ENCODE measurements at regions not wholly inside any gene's neighbourhood (a gene's known extent, or its start where the extent isn't known, plus 50 kb on each side); places are given as distances from the start of the nearest gene placed in this dataset.

DNA sequence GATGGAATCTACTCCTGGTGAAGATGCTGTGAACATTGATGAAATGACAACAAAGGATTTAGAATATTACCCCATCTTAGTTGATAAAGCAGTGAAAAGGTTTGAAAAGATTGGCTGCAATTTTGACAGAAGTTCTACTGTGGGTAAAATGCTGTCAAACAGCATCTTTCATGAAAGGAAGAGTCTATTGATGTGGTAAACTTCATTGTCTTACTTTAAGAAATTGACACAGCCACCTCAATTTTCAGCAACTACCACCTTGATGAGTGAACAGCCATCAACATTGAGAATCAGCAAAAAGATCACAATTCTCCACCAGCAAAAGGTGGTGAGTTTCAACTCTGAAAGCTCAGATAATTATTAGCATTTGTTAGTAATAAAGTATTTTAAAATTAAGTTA is 310.3 kb upstream of the RBMS1 start:
- TF ChIP-seq, protein P1, sequence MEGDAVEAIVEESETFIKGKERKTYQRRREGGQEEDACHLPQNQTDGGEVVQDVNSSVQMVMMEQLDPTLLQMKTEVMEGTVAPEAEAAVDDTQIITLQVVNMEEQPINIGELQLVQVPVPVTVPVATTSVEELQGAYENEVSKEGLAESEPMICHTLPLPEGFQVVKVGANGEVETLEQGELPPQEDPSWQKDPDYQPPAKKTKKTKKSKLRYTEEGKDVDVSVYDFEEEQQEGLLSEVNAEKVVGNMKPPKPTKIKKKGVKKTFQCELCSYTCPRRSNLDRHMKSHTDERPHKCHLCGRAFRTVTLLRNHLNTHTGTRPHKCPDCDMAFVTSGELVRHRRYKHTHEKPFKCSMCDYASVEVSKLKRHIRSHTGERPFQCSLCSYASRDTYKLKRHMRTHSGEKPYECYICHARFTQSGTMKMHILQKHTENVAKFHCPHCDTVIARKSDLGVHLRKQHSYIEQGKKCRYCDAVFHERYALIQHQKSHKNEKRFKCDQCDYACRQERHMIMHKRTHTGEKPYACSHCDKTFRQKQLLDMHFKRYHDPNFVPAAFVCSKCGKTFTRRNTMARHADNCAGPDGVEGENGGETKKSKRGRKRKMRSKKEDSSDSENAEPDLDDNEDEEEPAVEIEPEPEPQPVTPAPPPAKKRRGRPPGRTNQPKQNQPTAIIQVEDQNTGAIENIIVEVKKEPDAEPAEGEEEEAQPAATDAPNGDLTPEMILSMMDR (conservative IDR thresholded peaks at IDR 0.05; ENCODE audit: low read depth, low read length): no peak
- TF ChIP-seq EZH2 (IDR thresholded peaks at IDR 0.05; ENCODE audit: borderline replicate concordance, low read depth, low read length, poor library complexity, severe bottlenecking): no peak
